Lung (tissue), 11 donors: ENCODE measurements at regions not wholly inside any gene's neighbourhood (a gene's known extent, or its start where the extent isn't known, plus 50 kb on each side); places are given as distances from the start of the nearest gene placed in this dataset.

Source experiments
- ATAC-seq: fragments of 200-7000 bp; cut with Tn5 transposase; one replicate; pipeline ENCODE4 v1.9.1; 2020; ENCODE audit warnings: moderate number of reproducible peaks; ENCODE audit not compliant: insufficient read depth, low FRiP score
- DNase-seq, 3 donors: peaks; one replicate each; pipeline ENCODE4 v3.0.0-alpha.2; 2013 to 2017
- H3K27ac ChIP-seq, 2 donors: one replicate each; pipeline ENCODE4 v1.5.1; 2013; ENCODE audit warnings: mild to moderate bottlenecking in 2 of 2, moderate library complexity in 2 of 2, control low read depth in 1 of 2, inconsistent platforms in 1 of 2, low read depth in 1 of 2, low read length in 1 of 2
- H3K27me3 ChIP-seq, 3 donors: one replicate each; pipeline ENCODE4 v1.5.1; 2013; ENCODE audit warnings: low read length in 2 of 3; ENCODE audit not compliant: control insufficient read depth in 3 of 3, insufficient read depth in 3 of 3
- H3K36me3 ChIP-seq, 4 donors: one replicate each; pipeline ENCODE4 v1.5.1; 2013; ENCODE audit warnings: low read length in 4 of 4, mild to moderate bottlenecking in 1 of 4, moderate library complexity in 1 of 4; ENCODE audit not compliant: control insufficient read depth in 4 of 4, insufficient read depth in 4 of 4
- H3K4me1 ChIP-seq, 5 donors: one replicate each; pipeline ENCODE4 v1.5.1; 2013; ENCODE audit warnings: low read length in 5 of 5, mild to moderate bottlenecking in 2 of 5, moderate library complexity in 1 of 5; ENCODE audit not compliant: control insufficient read depth in 5 of 5, insufficient read depth in 5 of 5
- H3K4me3 ChIP-seq: one replicate; pipeline ENCODE4 v1.5.1; 2013; ENCODE audit warnings: mild to moderate bottlenecking, control low read depth, moderate library complexity
- H3K9ac ChIP-seq, 2 donors: one replicate each; pipeline ENCODE4 v1.5.1; 2013; ENCODE audit warnings: low read length in 2 of 2, control low read depth in 1 of 2; ENCODE audit not compliant: insufficient read depth in 1 of 2
- H3K9me3 ChIP-seq, 4 donors: one replicate each; pipeline ENCODE4 v1.5.1; 2013; ENCODE audit warnings: low read length in 3 of 4, mild to moderate bottlenecking in 1 of 4, moderate library complexity in 1 of 4; ENCODE audit not compliant: control insufficient read depth in 4 of 4, insufficient read depth in 3 of 4
- WGBS, 2 donors: extraction: QIAGEN DNeasy Blood & Tissue Kit; methylation state at CpG; one replicate each; pipeline ENCODE4 v1.1.7; 2013; 5-methylcytosine and 5-hydroxymethylcytosine counted together
- TF ChIP-seq, protein P1 (sequence below): IDR thresholded peaks from 2 replicates; pipeline ENCODE4 v1.5.1; 2012; ENCODE audit warnings: mild to moderate bottlenecking; ENCODE audit errors: control extremely low read depth, extremely low read depth
- donor health status: control.
- donor health status: control.
- donor health status: Bipolar disorder and iron deficiency.
- donor health status: healthy.
- donor health status: DM: yes; HTN: yes; CAD: no.

DNA sequence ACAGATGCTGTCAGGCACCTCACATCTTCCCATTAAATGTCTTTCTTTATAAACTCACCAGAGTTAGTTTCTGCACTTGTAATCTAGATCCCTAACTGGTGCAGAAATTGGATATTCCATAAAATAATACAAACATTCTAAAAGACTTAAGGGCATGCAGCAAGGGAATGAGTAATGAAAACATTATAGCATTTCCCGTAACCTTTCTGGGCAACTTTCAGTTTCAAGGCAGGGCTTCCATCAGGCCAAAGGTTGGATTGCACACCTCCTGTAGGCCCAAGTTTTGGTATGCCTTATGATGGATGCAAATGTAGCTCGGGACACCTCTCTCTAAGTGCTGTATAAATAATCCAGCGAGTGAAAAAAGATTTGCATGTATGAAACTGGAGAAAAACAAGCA is 129.9 kb upstream of the LYZL2 start:
- Histone ChIP-seq H3K27me3 (no peaks in the 10 kb centered on the region), H3K9ac (no peak overlapping the region), H3K4me3 (no peak overlapping the region), H3K9me3 (no peaks in the 10 kb centered on the region), H3K27ac (no peak overlapping the region), H3K4me1 (peaks cover 0 to 9% (median 0%) of the 10 kb centered on the region in 5 donors), H3K36me3 (no peaks in the 10 kb centered on the region)
- no peak for DNase-seq
- WGBS, 2 donors, result 72 to 85% methylated on average over 3 of the region's 3 CpGs
- TF ChIP-seq, protein P1, sequence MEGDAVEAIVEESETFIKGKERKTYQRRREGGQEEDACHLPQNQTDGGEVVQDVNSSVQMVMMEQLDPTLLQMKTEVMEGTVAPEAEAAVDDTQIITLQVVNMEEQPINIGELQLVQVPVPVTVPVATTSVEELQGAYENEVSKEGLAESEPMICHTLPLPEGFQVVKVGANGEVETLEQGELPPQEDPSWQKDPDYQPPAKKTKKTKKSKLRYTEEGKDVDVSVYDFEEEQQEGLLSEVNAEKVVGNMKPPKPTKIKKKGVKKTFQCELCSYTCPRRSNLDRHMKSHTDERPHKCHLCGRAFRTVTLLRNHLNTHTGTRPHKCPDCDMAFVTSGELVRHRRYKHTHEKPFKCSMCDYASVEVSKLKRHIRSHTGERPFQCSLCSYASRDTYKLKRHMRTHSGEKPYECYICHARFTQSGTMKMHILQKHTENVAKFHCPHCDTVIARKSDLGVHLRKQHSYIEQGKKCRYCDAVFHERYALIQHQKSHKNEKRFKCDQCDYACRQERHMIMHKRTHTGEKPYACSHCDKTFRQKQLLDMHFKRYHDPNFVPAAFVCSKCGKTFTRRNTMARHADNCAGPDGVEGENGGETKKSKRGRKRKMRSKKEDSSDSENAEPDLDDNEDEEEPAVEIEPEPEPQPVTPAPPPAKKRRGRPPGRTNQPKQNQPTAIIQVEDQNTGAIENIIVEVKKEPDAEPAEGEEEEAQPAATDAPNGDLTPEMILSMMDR, result no peak
- no peak for ATAC-seq

DNA sequence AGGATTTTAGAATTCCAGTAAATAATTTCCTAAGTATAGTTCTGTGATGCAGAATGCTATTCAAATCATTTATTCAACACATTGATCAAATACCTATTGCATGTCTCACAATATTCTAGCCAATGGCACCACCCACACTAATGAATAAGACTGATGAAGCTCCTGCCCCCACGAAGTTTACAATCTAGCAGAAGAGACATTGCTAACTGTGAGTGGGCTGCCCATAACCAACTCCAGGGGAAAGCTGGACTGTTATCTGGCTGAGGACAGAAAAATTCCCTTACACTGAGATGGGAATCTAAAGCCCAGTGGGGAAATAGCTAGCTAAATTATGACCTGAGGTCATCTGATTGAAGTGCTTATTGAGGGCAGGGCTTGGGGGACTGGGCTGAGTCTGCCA is 128.8 kb upstream of the LYZL2 start:
- TF ChIP-seq, protein P1, result no peak
- no peaks in the 10 kb centered on the region for H3K36me3 ChIP-seq
- H3K27ac ChIP-seq, result no peak overlapping the region
- no peaks in the 10 kb centered on the region for H3K9me3 ChIP-seq
- WGBS, 2 donors, result 66 to 93% methylated on average over 1 of the region's 1 CpG
- no peak for ATAC-seq
- peaks cover 0 to 9% (median 0%) of the 10 kb centered on the region in 5 donors for H3K4me1 ChIP-seq
- H3K9ac ChIP-seq, result no peak overlapping the region
- H3K27me3 ChIP-seq, result no peaks in the 10 kb centered on the region
- no peak for DNase-seq
- no peak overlapping the region for H3K4me3 ChIP-seq

DNA sequence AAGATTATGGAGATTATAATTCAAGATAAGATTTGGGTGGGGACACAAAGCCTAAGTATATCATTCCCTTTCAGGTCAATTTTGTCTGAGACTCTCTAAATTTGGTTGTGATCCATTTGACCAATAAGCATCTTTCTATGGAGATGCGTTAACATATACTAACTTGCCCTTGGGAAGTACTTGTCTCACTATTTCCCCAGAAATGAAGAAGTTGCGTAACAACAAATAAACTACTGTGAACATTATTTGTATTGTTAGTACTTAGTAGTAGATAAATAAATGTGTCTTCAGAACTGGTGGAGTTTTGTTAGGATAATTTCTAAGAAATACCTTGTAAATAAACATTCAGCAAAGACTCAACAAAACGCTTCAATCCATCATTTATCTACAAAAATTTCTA is 127.3 kb upstream of the LYZL2 start:
- 92 to 95% methylated on average over 3 of the region's 3 CpGs for WGBS, 2 donors
- no peaks in the 10 kb centered on the region for H3K36me3 ChIP-seq
- H3K9me3 ChIP-seq, result no peaks in the 10 kb centered on the region
- DNase-seq, result no peak
- ATAC-seq, result no peak
- no peak overlapping the region for H3K9ac ChIP-seq
- no peak overlapping the region for H3K4me3 ChIP-seq
- H3K27me3 ChIP-seq, result no peaks in the 10 kb centered on the region
- no peak overlapping the region for H3K27ac ChIP-seq
- peaks cover 0 to 9% (median 0%) of the 10 kb centered on the region in 5 donors for H3K4me1 ChIP-seq
- TF ChIP-seq, protein P1, result no peak

DNA sequence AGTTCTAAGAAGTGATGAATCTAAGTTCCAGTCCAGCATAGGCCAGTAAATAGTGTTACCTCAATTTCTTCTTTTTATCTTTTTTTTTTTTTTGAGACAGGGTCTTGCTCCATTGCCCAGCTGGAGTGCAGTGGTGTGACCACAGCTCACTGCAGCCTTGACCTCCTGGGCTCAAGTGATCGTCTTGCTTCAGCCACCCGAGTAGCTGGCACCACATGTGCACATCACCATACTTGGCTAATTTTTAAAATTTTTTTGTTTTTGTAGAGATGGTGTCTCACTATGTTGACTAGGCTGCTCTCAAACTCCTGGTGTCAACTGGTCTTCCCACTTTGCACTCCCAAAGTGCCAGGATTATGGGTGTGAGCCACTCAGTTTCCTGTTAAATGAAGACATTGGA is 126.6 kb upstream of the LYZL2 start:
- Histone ChIP-seq H3K4me1 (peaks cover 0 to 9% (median 0%) of the 10 kb centered on the region in 5 donors), H3K36me3 (no peaks in the 10 kb centered on the region), H3K27ac (no peak overlapping the region), H3K9me3 (no peaks in the 10 kb centered on the region), H3K4me3 (no peak overlapping the region), H3K9ac (no peak overlapping the region), H3K27me3 (no peaks in the 10 kb centered on the region)
- 81 to 86% methylated on average over 2 of the region's 2 CpGs for WGBS, 2 donors
- ATAC-seq (no peak), DNase-seq (no peak)
- TF ChIP-seq, protein P1, result no peak
